Head of caudate nucleus (tissue), 42 donors: ENCODE measurements at regions not wholly inside any gene's neighbourhood (a gene's known extent, or its start where the extent isn't known, plus 50 kb on each side); places are given as distances from the start of the nearest gene placed in this dataset.
"Not testable (repeated sequence)": the region's sequence is repeated elsewhere in the genome, so short reads cannot be mapped to it uniquely, and the experiment has no call there.

Experiments
- DNase-seq, 42 donors: peaks; one replicate each; pipeline versions ENCODE4 v3.0.0 to v3.0.0-alpha.2; 2020 to 2021; ENCODE audit warnings: mixed read lengths in 7 of 42
- intact Hi-C: fragments of 100-400 bp; cut with DNase I; formaldehyde crosslinking; loops from one replicate; pipeline ENCODE4 v1.15.0; 2022

GRCh38 chr6:166848979-166849748 is 107.2 kb downstream of the RNASET2 start:
- intact Hi-C loops, result no loop called here
- peak in 1 of 42 donors; percentile 39 for DNase-seq

GRCh38 chr6:166846446-166847142 is 109.8 kb downstream of the RNASET2 start:
- intact Hi-C loops, DNase-seq: not testable (repeated sequence)

GRCh38 chr6:166842607-166843006 is 113.7 kb downstream of the RNASET2 start:
- DNase-seq, result no peak
- intact Hi-C loops, result no loop called here

- intact Hi-C loops, result no loop called here
- DNase-seq, result no peak
Measured at GRCh38 chr6:166841216-166841615, 115.1 kb downstream of the RNASET2 start.

GRCh38 chr6:166839569-166839968 is 116.8 kb downstream of the RNASET2 start:
- intact Hi-C loops, result no loop called here
- peak in 6 of 42 donors; percentile 37 to 55 (median 46) for DNase-seq

GRCh38 chr6:166838987-166839386 is 117.4 kb downstream of the RNASET2 start:
- intact Hi-C loops, result no loop called here
- DNase-seq, result no peak

- intact Hi-C loops, result no loop called here
- DNase-seq, result no peak
Measured at GRCh38 chr6:166836785-166837718, 119.3 kb downstream of the RNASET2 start.

GRCh38 chr6:166834049-166834448 is 122.3 kb downstream of the RNASET2 start:
- DNase-seq, result no peak
- intact Hi-C loops, result no loop called here

GRCh38 chr6:166830891-166831363 is 125.4 kb downstream of the RNASET2 start:
- no peak for DNase-seq
- intact Hi-C loops, result no loop called here

- peak in 24 of 42 donors; percentile 22 to 84 (median 47) for DNase-seq
- intact Hi-C loops, result no loop called here
Measured at GRCh38 chr6:166830185-166830890, 126.0 kb downstream of the RNASET2 start.

GRCh38 chr6:166826264-166826663 is 130.1 kb downstream of the RNASET2 start:
- DNase-seq, result peak in 2 of 42 donors; percentile 30 to 37
- intact Hi-C loops, result no loop called here

- intact Hi-C loops, result no loop called here
- no peak for DNase-seq
Measured at GRCh38 chr6:166825553-166826145, 130.7 kb downstream of the RNASET2 start.

- intact Hi-C loops, result no loop called here
- peak in 18 of 42 donors; percentile 24 to 72 (median 40) for DNase-seq
Measured at GRCh38 chr6:166824880-166825250, 131.5 kb downstream of the RNASET2 start.

GRCh38 chr6:166824146-166824879 is 132.0 kb downstream of the RNASET2 start:
- no peak for DNase-seq
- intact Hi-C loops, result no loop called here

GRCh38 chr6:166822609-166823008 is 133.7 kb downstream of the RNASET2 start:
- intact Hi-C loops, result no loop called here

GRCh38 chr6:166820483-166820882 is 135.9 kb downstream of the RNASET2 start:
- no peak for DNase-seq
- intact Hi-C loops, result no loop called here

More at GRCh38 chr6:166822609-166823008, 133.7 kb downstream of the RNASET2 start:
- DNase-seq, result no peak

- no peak for DNase-seq
- intact Hi-C loops, result no loop called here
Measured at GRCh38 chr6:166820070-166820469, 136.3 kb downstream of the RNASET2 start.

GRCh38 chr6:166815629-166816028 is 140.7 kb downstream of the RNASET2 start:
- DNase-seq, result no peak
- intact Hi-C loops, result no loop called here
